ENCODE measurements at regions not wholly inside any gene's neighbourhood (a gene's known extent, or its start where the extent isn't known, plus 50 kb on each side); places are given as distances from the start of the nearest gene placed in this dataset.

GRCh38 chr18:68498636-68499035 lies 216.3 kb downstream of the TMX3 start:
- TF ChIP-seq CEBPB (IDR thresholded peaks at IDR 0.05) (no peak), TCF12 (IDR thresholded peaks at IDR 0.05; ENCODE audit: low read depth) (no peak), TAF1 (IDR thresholded peaks at IDR 0.05; ENCODE audit: low read depth) (no peak), TEAD4 (IDR thresholded peaks at IDR 0.05) (no peak), YY1 (IDR thresholded peaks at IDR 0.05; ENCODE audit: low read depth) (no peak), RAD21 (IDR thresholded peaks at IDR 0.05; ENCODE audit: low read depth) (no peak), NFIC (IDR thresholded peaks at IDR 0.05) (no peak), EP300 (IDR thresholded peaks at IDR 0.05; ENCODE audit: borderline replicate concordance) (no peak), ZBTB7A (IDR thresholded peaks at IDR 0.05; ENCODE audit: low read depth) (no peak), REST (IDR thresholded peaks at IDR 0.05; ENCODE audit: low read depth) (no peak), FOXM1 (IDR thresholded peaks at IDR 0.05; ENCODE audit: borderline replicate concordance, low read depth) (no peak), CREB1 (IDR thresholded peaks at IDR 0.05; ENCODE audit: low read depth) (no peak), MAX (IDR thresholded peaks at IDR 0.05) (no peak), EGR1 (IDR thresholded peaks at IDR 0.05) (no peak)
- TF ChIP-seq, protein P1, sequence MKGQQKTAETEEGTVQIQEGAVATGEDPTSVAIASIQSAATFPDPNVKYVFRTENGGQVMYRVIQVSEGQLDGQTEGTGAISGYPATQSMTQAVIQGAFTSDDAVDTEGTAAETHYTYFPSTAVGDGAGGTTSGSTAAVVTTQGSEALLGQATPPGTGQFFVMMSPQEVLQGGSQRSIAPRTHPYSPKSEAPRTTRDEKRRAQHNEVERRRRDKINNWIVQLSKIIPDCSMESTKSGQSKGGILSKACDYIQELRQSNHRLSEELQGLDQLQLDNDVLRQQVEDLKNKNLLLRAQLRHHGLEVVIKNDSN (IDR thresholded peaks at IDR 0.05) = no peak

GRCh38 chr18:68498185-68498584 lies 216.7 kb downstream of the TMX3 start:
- TF ChIP-seq EGR1 (IDR thresholded peaks at IDR 0.05) = no peak
- no peak for TF ChIP-seq RAD21 (IDR thresholded peaks at IDR 0.05; ENCODE audit: low read depth)
- TF ChIP-seq, protein P1 (IDR thresholded peaks at IDR 0.05) = no peak
- no peak for TF ChIP-seq NFIC (IDR thresholded peaks at IDR 0.05)
- TF ChIP-seq MAX (IDR thresholded peaks at IDR 0.05) = no peak
- TF ChIP-seq TAF1 (IDR thresholded peaks at IDR 0.05; ENCODE audit: low read depth) = no peak
- TF ChIP-seq YY1 (IDR thresholded peaks at IDR 0.05; ENCODE audit: low read depth) = no peak
- no peak for TF ChIP-seq ZBTB7A (IDR thresholded peaks at IDR 0.05; ENCODE audit: low read depth)
- no peak for TF ChIP-seq CREB1 (IDR thresholded peaks at IDR 0.05; ENCODE audit: low read depth)
- no peak for TF ChIP-seq EP300 (IDR thresholded peaks at IDR 0.05; ENCODE audit: borderline replicate concordance)
- TF ChIP-seq REST (IDR thresholded peaks at IDR 0.05; ENCODE audit: low read depth) = no peak
- TF ChIP-seq CEBPB (IDR thresholded peaks at IDR 0.05) = no peak
- TF ChIP-seq TCF12 (IDR thresholded peaks at IDR 0.05; ENCODE audit: low read depth) = no peak
- no peak for TF ChIP-seq FOXM1 (IDR thresholded peaks at IDR 0.05; ENCODE audit: borderline replicate concordance, low read depth)
- TF ChIP-seq TEAD4 (IDR thresholded peaks at IDR 0.05) = no peak

- no peak for TF ChIP-seq TCF12 (IDR thresholded peaks at IDR 0.05; ENCODE audit: low read depth)
- TF ChIP-seq MAX (IDR thresholded peaks at IDR 0.05) = no peak
Observed at GRCh38 chr18:68494802-68495581, 219.9 kb downstream of the TMX3 start.

DNA sequence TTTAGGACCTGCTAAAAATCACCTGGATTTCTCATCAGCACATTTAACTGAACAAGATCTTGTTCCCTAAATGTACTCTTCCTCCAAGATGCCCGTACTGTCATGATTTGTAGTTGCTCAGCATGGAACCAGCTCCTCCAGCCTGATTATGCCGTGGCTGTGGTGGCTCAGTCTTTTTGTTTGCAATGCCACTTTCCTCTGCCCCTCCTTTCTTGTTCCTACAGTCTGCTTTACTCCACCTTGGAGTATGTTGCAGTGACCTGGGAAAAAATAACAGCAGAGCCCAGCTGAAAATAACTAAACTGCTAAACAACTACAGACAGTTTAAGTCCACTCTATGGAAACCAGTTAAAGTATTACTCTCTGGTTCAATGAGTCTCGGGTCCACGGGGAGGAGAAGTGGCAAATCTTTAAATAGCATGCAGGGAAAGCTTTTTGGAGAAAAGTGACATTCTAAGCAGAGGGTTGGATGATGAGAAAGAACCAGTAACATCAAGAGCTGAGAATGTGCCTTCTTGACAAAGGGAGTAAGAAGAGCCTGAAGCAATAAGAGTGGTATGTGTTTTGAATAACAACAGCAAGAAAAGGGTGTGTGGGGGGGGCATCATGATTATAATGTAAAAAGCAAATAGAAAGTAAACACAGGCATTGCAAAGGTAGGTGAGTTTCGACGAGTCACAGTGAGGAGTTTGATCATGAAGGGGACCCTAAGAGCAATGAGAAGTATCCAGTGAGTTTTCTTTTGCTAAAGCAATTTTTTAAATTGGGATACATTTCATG lies 225.7 kb downstream of the TMX3 start:
- TF ChIP-seq, protein P1 (IDR thresholded peaks at IDR 0.05) = no peak
- TF ChIP-seq MAX (IDR thresholded peaks at IDR 0.05) = no peak
- TF ChIP-seq EGR1 (IDR thresholded peaks at IDR 0.05) = no peak
- no peak for TF ChIP-seq TEAD4 (IDR thresholded peaks at IDR 0.05)
- no peak for TF ChIP-seq ZBTB7A (IDR thresholded peaks at IDR 0.05; ENCODE audit: low read depth)
- TF ChIP-seq TAF1 (IDR thresholded peaks at IDR 0.05; ENCODE audit: low read depth) = no peak
- TF ChIP-seq CEBPB (IDR thresholded peaks at IDR 0.05) = no peak
- no peak for TF ChIP-seq RAD21 (IDR thresholded peaks at IDR 0.05; ENCODE audit: low read depth)
- no peak for TF ChIP-seq FOXM1 (IDR thresholded peaks at IDR 0.05; ENCODE audit: borderline replicate concordance, low read depth)
- TF ChIP-seq NFIC (IDR thresholded peaks at IDR 0.05) = no peak
- TF ChIP-seq TCF12 (IDR thresholded peaks at IDR 0.05; ENCODE audit: low read depth) = no peak
- TF ChIP-seq EP300 (IDR thresholded peaks at IDR 0.05; ENCODE audit: borderline replicate concordance) = no peak
- TF ChIP-seq REST (IDR thresholded peaks at IDR 0.05; ENCODE audit: low read depth) = no peak
- TF ChIP-seq CREB1 (IDR thresholded peaks at IDR 0.05; ENCODE audit: low read depth) = no peak

All from Ishikawa (cell line).